ENCODE measurements at regions not wholly inside any gene's neighbourhood (a gene's known extent, or its start where the extent isn't known, plus 50 kb on each side); places are given as distances from the start of the nearest gene placed in this dataset.
A peak's percentile ranks its signal among the peaks of the same experiment; 100 is the strongest.

DNA sequence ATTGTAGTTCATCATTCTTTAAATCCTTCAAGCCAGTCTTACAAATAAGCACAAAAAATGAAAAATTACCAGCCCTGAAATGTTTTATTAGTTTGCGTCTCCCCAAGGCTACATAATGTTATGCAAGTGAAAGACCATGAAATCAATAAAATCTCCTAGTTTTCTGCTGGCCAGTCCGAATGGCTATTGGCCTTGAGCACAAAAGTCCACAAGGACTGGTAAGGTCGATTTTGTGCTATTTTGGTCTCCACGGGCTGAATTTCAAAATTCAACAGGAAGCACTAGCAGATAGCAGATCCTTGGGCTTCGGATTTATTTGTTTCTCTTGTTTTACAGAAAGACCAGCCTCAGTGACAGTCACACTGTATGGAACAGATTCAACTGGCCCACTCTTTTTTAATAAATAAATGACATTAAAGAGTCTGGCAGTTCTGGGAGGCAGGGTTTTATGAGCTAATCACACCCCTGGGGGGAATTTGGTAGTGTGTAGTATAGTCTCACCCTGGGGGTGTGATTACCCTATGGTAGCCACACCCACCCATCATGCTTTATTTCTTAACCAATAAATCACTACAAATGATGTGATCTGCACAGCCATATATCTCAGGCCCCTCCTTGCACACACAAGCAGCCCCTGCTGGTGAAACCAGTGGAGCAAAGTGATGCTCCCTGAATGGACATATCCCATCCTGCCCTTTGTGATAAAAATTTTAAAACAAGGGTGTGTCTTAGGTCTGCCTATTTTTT lies 51.1 kb upstream of the TMEM33 start:
- H3K27ac ChIP-seq (ENCODE audit: low read length) = no peak overlapping the region
- no peak overlapping the region for H3K4me2 ChIP-seq (ENCODE audit: low read depth, low read length)
- no peak for DNase-seq
- H3K36me3 ChIP-seq (replicated peaks; ENCODE audit: insufficient read depth, low read length) = no peaks in the 10 kb centered on the region
- H3K9ac ChIP-seq (ENCODE audit: low read length) = no peak overlapping the region
- H2AFZ ChIP-seq (ENCODE audit: low read length) = no peak overlapping the region
- no peaks in the 10 kb centered on the region for H4K20me1 ChIP-seq (ENCODE audit: insufficient read depth, low read length)
- H3K79me2 ChIP-seq (ENCODE audit: low read length) = no peaks in the 10 kb centered on the region
- H3K9me3 ChIP-seq (replicated peaks; ENCODE audit: insufficient read depth, low read length) = no peaks in the 10 kb centered on the region
- peaks cover 17% of the 10 kb centered on the region for H3K27me3 ChIP-seq (replicated peaks; ENCODE audit: insufficient read depth, low read length)
- H3K4me3 ChIP-seq (ENCODE audit: low read length) = no peak overlapping the region
- no peaks in the 10 kb centered on the region for H3F3A ChIP-seq (ENCODE audit: insufficient read depth, low read length)
- TF ChIP-seq EZH2 (optimal IDR thresholded peaks at IDR 0.05; ENCODE audit: low read depth, low read length) (no peak), CTCF (IDR thresholded peaks at IDR 0.05; ENCODE audit: low read length) (no peak), EZH2phosphoT487 (IDR thresholded peaks at IDR 0.05; ENCODE audit: low read length) (no peak)
- no peaks in the 10 kb centered on the region for H3K9me2 ChIP-seq (replicated peaks; ENCODE audit: insufficient read depth, low read length)
- peaks cover 6% of the 10 kb centered on the region for H3K4me1 ChIP-seq (ENCODE audit: low read length)

- Histone ChIP-seq H3K4me3 (ENCODE audit: low read length) (peak overlapping the region; percentile 50), H3K27ac (ENCODE audit: low read length) (no peak overlapping the region), H3K4me1 (ENCODE audit: low read length) (peaks cover 3% of the 10 kb centered on the region), H3K27me3 (replicated peaks; ENCODE audit: insufficient read depth, low read length) (peaks cover 17% of the 10 kb centered on the region), H4K20me1 (ENCODE audit: insufficient read depth, low read length) (no peaks in the 10 kb centered on the region), H3K9me3 (replicated peaks; ENCODE audit: insufficient read depth, low read length) (no peaks in the 10 kb centered on the region), H2AFZ (ENCODE audit: low read length) (peak overlapping the region; percentile 18), H3K9me2 (replicated peaks; ENCODE audit: insufficient read depth, low read length) (no peaks in the 10 kb centered on the region), H3K36me3 (replicated peaks; ENCODE audit: insufficient read depth, low read length) (no peaks in the 10 kb centered on the region), H3K79me2 (ENCODE audit: low read length) (no peaks in the 10 kb centered on the region), H3K9ac (ENCODE audit: low read length) (no peak overlapping the region), H3F3A (ENCODE audit: insufficient read depth, low read length) (no peaks in the 10 kb centered on the region), H3K4me2 (ENCODE audit: low read depth, low read length) (peak overlapping the region; percentile 79)
- TF ChIP-seq EZH2phosphoT487 (IDR thresholded peaks at IDR 0.05; ENCODE audit: low read length) = no peak
- TF ChIP-seq CTCF (IDR thresholded peaks at IDR 0.05; ENCODE audit: low read length) = peak; percentile 81
- TF ChIP-seq EZH2 (optimal IDR thresholded peaks at IDR 0.05; ENCODE audit: low read depth, low read length) = no peak
- peak; percentile 44 for DNase-seq
These were observed 52.4 kb upstream of the TMEM33 start for GRCh38 chr4:41882625-41883347.

DNA sequence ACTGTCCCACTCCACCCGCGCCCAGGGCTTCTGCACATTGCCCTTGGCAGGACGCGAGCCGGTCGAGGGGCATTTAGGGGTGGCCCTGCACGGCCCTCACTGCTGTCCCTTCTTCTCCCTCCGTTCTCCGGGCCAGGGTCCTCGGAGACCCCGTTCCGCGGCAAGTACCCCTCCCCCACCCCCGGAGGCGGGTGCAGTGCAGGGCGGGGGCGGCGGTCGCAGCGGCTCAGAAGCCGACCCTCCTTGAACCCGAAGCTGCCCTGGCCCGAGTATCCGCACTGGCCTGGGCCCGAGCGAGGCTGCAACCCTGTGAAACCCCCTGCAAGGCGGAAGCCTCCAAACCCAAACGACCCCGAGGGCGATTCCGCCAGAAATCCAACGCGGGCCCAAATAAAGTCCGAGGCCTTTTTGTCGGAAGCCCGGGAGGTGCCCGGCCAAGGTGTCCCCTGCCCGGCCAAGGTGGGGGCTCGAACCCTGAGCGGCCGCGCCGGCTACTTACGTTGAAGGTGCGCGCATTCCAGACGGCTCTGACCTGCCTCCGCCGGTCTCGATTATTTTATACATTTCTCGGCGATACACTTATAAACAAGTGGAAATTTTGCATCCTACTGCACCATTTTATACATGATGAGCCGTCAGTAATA lies 53.1 kb upstream of the TMEM33 start:
- H3K27me3 ChIP-seq (replicated peaks; ENCODE audit: insufficient read depth, low read length) = peaks cover 17% of the 10 kb centered on the region
- no peak overlapping the region for H3K9ac ChIP-seq (ENCODE audit: low read length)
- peak overlapping the region; percentile 50 for H3K4me3 ChIP-seq (ENCODE audit: low read length)

More for the DNA sequence above, 53.1 kb upstream of the TMEM33 start:
- no peaks in the 10 kb centered on the region for H3K79me2 ChIP-seq (ENCODE audit: low read length)
- no peaks in the 10 kb centered on the region for H4K20me1 ChIP-seq (ENCODE audit: insufficient read depth, low read length)
- no peaks in the 10 kb centered on the region for H3K9me2 ChIP-seq (replicated peaks; ENCODE audit: insufficient read depth, low read length)
- no peaks in the 10 kb centered on the region for H3K9me3 ChIP-seq (replicated peaks; ENCODE audit: insufficient read depth, low read length)
- peak overlapping the region; percentile 18 for H2AFZ ChIP-seq (ENCODE audit: low read length)
- H3K27ac ChIP-seq (ENCODE audit: low read length) = no peak overlapping the region
- peak overlapping the region; percentile 79 for H3K4me2 ChIP-seq (ENCODE audit: low read depth, low read length)
- peak; percentile 12 for DNase-seq
- no peaks in the 10 kb centered on the region for H3K4me1 ChIP-seq (ENCODE audit: low read length)
- no peaks in the 10 kb centered on the region for H3F3A ChIP-seq (ENCODE audit: insufficient read depth, low read length)
- TF ChIP-seq EZH2 (optimal IDR thresholded peaks at IDR 0.05; ENCODE audit: low read depth, low read length) (no peak), EZH2phosphoT487 (IDR thresholded peaks at IDR 0.05; ENCODE audit: low read length) (no peak), CTCF (IDR thresholded peaks at IDR 0.05; ENCODE audit: low read length) (no peak)
- H3K36me3 ChIP-seq (replicated peaks; ENCODE audit: insufficient read depth, low read length) = no peaks in the 10 kb centered on the region
